Astrocyte of the spinal cord (primary cell): ENCODE measurements at regions not wholly inside any gene's neighbourhood (a gene's known extent, or its start where the extent isn't known, plus 50 kb on each side); places are given as distances from the start of the nearest gene placed in this dataset.
"Not testable (repeated sequence)": the region's sequence is repeated elsewhere in the genome, so short reads cannot be mapped to it uniquely, and the experiment has no call there.

Source experiments
- DNase-seq: peaks from one replicate; pipeline ENCODE4 v3.0.0; 2011; ENCODE audit warnings: low read depth, low spot score
- H3K4me3 ChIP-seq: 2 replicates; pipeline ENCODE4 v1.5.1; 2011; ENCODE audit warnings: low read depth, mild to moderate bottlenecking, low read length, moderate library complexity
- in situ Hi-C: cut with HindIII; loops from 2 replicates; pipeline ENCODE4 v1.10.0; 2017; ENCODE audit warnings: low sequenced_read_pairs
- TF ChIP-seq, protein P1 (sequence below): IDR thresholded peaks from 2 replicates; pipeline ENCODE4 v1.5.1; 2012; ENCODE audit warnings: low read depth, mild to moderate bottlenecking, low read length, inconsistent platforms

DNA sequence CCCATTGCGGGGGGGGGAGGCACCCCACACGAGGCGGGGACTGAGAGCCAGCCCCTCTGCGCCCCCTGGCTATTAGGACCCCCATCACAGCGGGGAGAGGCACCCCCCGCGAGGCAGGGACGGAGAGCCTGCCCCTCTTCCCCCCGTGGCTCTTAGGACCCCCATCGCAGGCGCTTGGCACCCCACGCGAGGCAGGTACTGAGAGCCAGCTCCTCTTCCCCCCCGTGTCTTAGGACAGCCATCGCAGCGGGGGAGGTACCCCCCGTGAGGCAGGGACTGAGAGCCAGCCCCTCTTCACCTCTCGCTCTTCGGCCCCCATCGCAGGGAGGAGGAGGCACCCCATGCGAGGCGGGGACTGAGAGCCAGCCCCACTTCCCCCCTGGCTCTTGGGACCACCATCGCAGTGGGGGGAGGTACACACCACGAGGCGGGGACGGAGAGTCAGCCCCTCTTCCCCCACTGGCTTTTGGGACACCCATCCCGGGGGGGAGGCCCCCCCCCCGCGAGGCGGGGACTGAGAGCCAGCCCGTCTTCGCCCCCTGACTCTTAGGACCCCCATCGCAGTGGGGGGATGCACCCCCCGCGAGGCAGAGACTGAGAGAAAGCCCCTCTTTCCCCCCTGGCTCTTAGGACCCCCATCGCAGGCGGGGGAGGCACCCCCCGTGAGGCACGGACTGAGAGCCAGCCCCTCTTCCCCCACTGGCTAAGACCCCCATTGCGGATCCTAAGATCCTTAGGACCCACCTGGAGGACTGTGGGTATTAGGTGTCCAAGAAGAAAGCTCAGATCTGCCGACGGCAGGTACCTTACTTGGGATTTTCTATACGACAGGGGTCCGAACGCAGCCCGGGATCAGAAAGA is 198.6 kb upstream of the PZP start:
- no peak overlapping the region for H3K4me3 ChIP-seq
- in situ Hi-C loops = no loop called here
- DNase-seq = no peak
- TF ChIP-seq, protein P1, sequence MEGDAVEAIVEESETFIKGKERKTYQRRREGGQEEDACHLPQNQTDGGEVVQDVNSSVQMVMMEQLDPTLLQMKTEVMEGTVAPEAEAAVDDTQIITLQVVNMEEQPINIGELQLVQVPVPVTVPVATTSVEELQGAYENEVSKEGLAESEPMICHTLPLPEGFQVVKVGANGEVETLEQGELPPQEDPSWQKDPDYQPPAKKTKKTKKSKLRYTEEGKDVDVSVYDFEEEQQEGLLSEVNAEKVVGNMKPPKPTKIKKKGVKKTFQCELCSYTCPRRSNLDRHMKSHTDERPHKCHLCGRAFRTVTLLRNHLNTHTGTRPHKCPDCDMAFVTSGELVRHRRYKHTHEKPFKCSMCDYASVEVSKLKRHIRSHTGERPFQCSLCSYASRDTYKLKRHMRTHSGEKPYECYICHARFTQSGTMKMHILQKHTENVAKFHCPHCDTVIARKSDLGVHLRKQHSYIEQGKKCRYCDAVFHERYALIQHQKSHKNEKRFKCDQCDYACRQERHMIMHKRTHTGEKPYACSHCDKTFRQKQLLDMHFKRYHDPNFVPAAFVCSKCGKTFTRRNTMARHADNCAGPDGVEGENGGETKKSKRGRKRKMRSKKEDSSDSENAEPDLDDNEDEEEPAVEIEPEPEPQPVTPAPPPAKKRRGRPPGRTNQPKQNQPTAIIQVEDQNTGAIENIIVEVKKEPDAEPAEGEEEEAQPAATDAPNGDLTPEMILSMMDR = no peak

DNA sequence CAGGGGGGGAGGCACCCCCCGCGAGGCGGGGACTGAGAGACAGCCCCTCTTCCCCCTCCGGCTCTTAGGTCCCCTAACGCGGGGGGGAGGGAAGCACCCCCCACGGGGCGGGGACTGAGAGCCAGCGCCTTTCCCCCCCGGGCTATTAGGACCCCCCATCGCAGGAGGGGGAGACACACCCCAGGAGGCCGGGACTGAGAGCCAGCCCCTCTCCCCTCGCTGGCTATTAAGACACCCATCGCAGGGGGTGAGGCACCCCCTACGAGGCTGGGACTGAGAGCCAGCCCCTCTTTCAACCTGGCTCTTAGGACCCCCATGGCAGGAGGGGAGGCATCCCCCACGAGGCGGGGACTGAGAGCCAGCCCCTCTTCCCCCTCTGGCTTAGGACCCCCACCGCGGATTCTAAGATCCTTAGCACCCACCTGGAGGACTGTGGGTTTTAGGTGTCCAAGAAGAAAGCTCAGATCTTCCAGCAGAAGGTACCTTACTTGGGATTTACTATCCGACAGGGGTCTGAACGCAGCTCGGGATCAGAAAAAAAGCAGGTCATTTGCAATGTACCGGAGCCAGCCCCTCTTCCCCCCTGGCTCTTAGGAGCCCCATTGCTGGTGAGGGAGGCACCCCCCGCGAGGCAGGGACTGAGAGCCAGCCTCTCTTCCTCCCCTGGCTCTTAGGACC is 197.8 kb upstream of the PZP start:
- TF ChIP-seq, protein P1 = no peak
- no peak overlapping the region for H3K4me3 ChIP-seq
- in situ Hi-C loops = no loop called here
- no peak for DNase-seq

DNA sequence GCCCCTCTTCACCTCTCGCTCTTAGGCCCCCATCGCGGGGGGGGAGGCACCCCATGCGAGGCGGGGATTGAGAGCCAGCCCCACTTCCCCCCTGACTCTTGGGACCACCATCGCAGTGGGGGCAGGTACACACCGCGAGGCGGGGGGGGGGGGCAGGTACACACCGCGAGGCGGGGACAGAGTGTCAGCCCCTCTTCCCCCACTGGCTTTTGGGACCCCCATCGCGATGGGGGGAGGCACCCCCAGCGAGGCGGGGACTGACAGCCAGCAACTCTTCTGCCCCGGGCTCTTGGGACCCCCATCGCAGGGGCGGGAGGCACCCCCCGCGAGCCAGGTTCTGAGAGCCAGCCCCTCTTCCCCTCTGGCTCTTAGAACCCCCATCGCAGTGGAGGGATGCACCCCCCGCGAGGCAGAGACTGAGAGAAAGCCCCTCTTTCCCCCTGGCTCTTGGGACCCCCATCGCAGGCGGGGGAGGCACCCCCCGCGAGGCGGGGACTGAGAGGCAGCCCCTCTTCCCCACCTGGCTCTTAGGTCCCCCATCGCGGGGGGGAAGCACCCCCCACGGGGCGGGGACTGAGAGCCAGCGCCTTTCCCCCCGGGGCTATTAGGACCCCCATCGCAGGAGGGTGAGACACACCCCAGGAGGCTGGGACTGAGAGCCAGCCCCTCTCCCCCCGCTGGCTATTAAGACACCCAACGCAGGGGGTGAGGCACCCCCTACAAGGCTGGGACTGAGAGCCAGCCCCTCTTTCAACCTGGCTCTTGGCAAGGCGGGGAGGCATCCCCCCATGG is 196.5 kb upstream of the PZP start:
- DNase-seq = no peak
- H3K4me3 ChIP-seq = no peak overlapping the region
- TF ChIP-seq, protein P1 = no peak
- in situ Hi-C loops = no loop called here

DNA sequence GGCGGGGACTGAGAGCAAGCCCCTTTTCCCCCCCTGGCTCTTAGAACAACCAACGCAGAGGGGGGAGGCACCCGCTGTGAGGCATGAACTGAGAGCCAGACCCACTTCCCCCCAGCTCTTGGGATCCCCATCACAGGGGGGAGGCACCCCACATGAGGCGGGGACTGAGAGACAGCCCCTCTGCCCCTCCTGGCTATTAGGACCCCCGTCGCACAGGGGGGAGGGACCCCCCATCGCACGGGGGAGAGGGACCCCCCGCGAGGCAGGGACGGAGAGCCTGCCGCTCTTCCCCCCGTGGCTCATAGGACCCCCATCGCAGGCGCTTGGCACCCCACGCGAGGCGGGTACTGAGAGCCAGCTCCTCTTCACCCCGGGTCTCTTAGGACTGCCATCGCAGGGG is 195.8 kb upstream of the PZP start:
- in situ Hi-C loops = no loop called here
- H3K4me3 ChIP-seq = no peak overlapping the region
- no peak for DNase-seq
- TF ChIP-seq, protein P1 = no peak

DNA sequence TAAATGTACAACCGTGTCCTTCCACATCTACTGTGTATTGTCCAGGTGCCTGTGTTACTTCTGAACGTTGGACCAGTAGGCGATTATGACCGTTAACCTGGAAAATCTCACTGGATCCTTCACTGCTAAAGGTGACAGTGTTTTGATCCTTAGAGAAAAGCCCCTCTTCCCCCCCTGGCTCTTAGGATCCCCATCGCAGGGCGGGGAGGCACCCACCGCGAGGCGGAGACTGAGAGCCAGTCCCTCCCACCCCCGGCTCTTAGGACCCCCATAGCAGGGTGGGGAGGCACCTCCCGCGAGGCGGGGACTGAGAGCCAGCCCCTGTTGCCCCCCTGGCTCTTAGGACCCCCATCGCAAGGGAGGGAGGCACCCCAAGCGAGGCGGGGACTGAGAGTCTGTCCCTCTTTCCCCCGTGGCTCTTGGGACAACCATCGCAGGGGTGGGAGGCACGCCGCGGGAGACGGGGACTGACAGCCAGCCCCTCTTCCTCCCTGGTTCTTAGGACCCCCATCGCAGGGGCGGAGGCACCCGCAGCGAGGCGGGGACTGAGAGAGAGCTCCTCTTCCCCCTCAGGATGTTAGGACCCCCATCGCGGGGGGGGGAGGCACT is 194.3 kb upstream of the PZP start:
- DNase-seq, H3K4me3 ChIP-seq, in situ Hi-C loops: not testable (repeated sequence)

DNA sequence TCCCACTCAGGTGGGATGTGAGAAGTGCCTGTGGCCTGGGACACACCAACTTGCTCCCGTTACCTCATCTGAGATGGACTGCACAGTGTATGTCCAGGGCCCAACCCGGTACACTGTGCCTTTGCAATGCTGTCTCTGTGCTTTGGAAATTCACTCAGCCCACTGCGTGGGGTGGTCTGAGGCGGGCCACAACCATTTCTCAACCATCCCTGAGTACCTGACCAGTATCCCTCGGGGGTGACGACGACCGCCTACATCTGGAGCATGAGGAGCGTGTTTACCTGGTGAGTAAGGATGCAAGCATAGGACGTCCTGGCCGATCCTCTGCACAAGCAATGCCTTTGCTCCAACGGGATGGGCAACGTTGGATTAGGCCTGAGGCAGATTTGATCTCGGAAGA is 188.2 kb upstream of the PZP start:
- DNase-seq, H3K4me3 ChIP-seq, in situ Hi-C loops: not testable (repeated sequence)

DNA sequence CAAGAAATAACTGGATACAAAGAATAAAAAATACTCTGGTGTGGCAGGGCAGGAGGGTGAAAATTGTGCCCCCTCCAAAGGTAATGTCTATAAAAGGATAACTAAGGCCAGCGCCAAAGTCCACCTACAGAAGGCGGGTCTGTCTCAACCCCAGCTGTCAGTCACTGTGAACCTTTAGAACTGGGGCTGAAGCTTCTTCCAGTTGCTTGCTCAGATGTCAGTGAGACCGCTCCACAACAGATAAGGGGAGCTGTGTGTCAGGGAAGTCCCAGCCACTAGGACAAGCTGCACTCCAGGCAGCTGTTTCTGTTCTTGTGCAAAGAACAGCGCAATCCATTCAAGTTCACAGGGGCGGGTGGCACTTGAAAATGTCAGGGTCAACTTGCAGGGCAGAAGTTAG is 187.0 kb upstream of the PZP start:
- H3K4me3 ChIP-seq, DNase-seq, in situ Hi-C loops: not testable (repeated sequence)
